22Rv1 (cell line): ENCODE measurements at regions not wholly inside any gene's neighbourhood (a gene's known extent, or its start where the extent isn't known, plus 50 kb on each side); places are given as distances from the start of the nearest gene placed in this dataset.

Experiments used
- ZFX ChIP-seq: fragments of 450-650 bp; IDR thresholded peaks from 2 replicates; pipeline ENCODE4 v1.6.1; 2017; ENCODE audit warnings: antibody characterized with exemption, borderline replicate concordance
- TF ChIP-seq, protein P1 (sequence below): fragments of 450-650 bp; IDR thresholded peaks from 2 replicates; pipeline ENCODE4 v1.5.1; 2017; ENCODE audit warnings: mild to moderate bottlenecking

GRCh38 chr2:142678164-142678563, 199.3 kb upstream of the KYNU start:
- TF ChIP-seq, protein P1, sequence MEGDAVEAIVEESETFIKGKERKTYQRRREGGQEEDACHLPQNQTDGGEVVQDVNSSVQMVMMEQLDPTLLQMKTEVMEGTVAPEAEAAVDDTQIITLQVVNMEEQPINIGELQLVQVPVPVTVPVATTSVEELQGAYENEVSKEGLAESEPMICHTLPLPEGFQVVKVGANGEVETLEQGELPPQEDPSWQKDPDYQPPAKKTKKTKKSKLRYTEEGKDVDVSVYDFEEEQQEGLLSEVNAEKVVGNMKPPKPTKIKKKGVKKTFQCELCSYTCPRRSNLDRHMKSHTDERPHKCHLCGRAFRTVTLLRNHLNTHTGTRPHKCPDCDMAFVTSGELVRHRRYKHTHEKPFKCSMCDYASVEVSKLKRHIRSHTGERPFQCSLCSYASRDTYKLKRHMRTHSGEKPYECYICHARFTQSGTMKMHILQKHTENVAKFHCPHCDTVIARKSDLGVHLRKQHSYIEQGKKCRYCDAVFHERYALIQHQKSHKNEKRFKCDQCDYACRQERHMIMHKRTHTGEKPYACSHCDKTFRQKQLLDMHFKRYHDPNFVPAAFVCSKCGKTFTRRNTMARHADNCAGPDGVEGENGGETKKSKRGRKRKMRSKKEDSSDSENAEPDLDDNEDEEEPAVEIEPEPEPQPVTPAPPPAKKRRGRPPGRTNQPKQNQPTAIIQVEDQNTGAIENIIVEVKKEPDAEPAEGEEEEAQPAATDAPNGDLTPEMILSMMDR = no peak
- no peak for TF ChIP-seq ZFX
